ENCODE measurements at regions not wholly inside any gene's neighbourhood (a gene's known extent, or its start where the extent isn't known, plus 50 kb on each side); places are given as distances from the start of the nearest gene placed in this dataset.

DNA sequence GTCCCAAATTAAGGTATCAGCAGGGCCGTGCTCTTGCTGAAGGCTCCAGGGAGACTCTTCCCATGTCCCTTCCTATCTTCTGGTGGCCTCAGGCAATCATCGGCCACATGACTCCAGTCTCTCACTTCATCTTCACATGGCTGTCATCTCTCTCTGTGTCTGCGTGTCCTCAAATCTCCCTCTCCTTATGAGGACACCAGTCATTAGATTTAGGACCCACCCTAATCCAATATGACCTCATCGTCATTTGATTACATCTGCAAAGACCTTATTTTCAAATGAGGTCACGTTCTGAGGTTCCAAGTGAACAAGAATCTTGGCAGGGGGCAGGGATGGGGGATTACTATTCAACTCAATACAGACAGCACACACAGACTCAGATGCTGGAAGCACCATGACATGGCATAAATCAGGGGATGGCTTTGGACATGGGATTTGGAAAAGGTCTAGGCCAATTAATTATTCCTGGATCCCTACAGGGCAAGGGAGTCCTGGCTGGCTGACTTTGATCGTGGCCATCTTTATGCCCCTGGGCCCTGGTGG is 210.0 kb upstream of the SKOR2 start:
- 63 to 69% (median 65%) methylated on average over 6 of the region's 6 CpGs for WGBS, 3 donors
- Histone ChIP-seq H3K36me3 (ENCODE audit: insufficient read depth in 1 of 2, low read depth in 1 of 2) (no peaks in the 10 kb centered on the region), H3K9me3 (no peaks in the 10 kb centered on the region), H3K4me1 (no peaks in the 10 kb centered on the region), H3K27me3 (ENCODE audit: insufficient read depth in 3 of 3, low read length in 2 of 3) (peaks cover 0 to 4% (median 0%) of the 10 kb centered on the region in 3 donors), H3K27ac (no peak overlapping the region), H3K4me3 (no peak overlapping the region)
- TF ChIP-seq, protein P1, sequence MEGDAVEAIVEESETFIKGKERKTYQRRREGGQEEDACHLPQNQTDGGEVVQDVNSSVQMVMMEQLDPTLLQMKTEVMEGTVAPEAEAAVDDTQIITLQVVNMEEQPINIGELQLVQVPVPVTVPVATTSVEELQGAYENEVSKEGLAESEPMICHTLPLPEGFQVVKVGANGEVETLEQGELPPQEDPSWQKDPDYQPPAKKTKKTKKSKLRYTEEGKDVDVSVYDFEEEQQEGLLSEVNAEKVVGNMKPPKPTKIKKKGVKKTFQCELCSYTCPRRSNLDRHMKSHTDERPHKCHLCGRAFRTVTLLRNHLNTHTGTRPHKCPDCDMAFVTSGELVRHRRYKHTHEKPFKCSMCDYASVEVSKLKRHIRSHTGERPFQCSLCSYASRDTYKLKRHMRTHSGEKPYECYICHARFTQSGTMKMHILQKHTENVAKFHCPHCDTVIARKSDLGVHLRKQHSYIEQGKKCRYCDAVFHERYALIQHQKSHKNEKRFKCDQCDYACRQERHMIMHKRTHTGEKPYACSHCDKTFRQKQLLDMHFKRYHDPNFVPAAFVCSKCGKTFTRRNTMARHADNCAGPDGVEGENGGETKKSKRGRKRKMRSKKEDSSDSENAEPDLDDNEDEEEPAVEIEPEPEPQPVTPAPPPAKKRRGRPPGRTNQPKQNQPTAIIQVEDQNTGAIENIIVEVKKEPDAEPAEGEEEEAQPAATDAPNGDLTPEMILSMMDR (IDR thresholded peaks at IDR 0.05), result no peak
- DNase-seq (no peak), ATAC-seq (no peak)
- intact Hi-C loops (cut with DNase I), result no loop called here

DNA sequence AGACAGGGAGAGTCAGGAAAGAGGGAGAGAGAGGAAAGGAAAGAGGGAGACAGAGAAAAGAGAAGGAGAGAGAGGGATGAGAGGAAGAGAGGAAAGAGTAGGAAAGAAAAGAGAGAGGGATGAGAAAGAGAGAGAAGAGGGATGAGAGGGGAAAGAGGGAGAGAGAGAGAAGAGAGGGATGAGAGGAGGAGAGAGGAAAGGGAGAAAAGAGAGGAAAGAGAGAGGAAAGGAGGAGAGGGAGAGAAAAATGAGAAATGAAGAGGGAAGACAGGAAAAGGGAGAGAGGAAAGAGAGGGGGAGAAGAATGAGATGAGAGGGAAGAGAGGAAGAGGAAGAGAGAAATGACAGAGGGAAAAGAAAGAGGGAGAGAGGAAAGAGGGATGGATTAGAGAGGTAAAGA is 207.0 kb upstream of the SKOR2 start:
- H3K27ac ChIP-seq, result no peak overlapping the region
- intact Hi-C loops (cut with DNase I), result no loop called here
- no peaks in the 10 kb centered on the region for H3K9me3 ChIP-seq
- DNase-seq (no peak), ATAC-seq (no peak)
- H3K4me1 ChIP-seq, result no peaks in the 10 kb centered on the region
- peaks cover 0 to 4% (median 0%) of the 10 kb centered on the region in 3 donors for H3K27me3 ChIP-seq (ENCODE audit: insufficient read depth in 3 of 3, low read length in 2 of 3)
- H3K36me3 ChIP-seq (ENCODE audit: insufficient read depth in 1 of 2, low read depth in 1 of 2), result no peaks in the 10 kb centered on the region
- H3K4me3 ChIP-seq, result no peak overlapping the region
- TF ChIP-seq, protein P1 (IDR thresholded peaks at IDR 0.05), result no peak

DNA sequence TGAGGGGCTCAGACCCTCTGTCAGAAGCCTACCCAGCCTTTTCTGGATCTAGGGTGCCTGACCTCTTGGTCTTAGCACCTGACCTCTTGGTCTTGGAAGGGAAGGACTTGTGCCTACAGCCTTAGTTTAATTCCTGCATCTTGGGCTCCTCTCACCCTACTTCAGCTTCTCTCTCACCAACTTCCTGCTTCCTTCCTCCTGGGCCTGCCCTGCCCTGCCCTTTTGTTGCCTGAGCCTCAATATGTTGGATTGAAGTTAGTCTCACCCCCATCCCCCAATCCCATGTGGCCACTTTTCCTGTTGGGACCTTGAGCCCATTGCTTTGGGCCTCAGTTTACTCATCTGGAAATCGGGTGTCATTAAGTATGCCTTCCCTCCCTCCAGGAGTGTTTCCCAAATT is 206.2 kb upstream of the SKOR2 start:
- no peaks in the 10 kb centered on the region for H3K4me1 ChIP-seq
- no peak overlapping the region for H3K27ac ChIP-seq
- TF ChIP-seq, protein P1 (IDR thresholded peaks at IDR 0.05), result no peak
- H3K4me3 ChIP-seq, result no peak overlapping the region
- no peaks in the 10 kb centered on the region for H3K36me3 ChIP-seq (ENCODE audit: insufficient read depth in 1 of 2, low read depth in 1 of 2)
- ATAC-seq, result no peak
- no peak for DNase-seq
- no peaks in the 10 kb centered on the region for H3K9me3 ChIP-seq
- intact Hi-C loops (cut with DNase I), result no loop called here
- WGBS, 3 donors, result 65 to 81% (median 65%) methylated on average over 1 of the region's 1 CpG
- H3K27me3 ChIP-seq (ENCODE audit: insufficient read depth in 3 of 3, low read length in 2 of 3), result peaks cover 0 to 4% (median 0%) of the 10 kb centered on the region in 3 donors

DNA sequence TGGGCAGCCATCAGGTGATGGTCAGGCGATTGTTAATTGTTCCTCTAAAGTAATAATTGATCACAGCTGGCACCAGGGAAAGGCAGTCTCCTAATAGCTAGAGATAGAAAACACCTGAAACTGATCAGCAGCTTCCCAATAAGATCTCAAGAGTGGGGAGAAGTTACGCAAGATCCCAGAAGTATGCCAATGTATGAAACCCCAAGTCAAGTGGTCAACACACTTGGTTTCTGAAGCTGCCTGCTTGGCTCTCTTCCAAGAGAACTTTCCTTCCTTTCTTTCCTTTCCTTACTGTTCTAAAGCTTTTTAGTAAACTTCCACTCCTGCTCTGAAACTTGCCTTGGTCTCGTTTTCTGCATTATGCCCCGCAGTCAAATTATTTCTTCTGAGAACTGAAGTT is 201.6 kb upstream of the SKOR2 start:
- H3K27me3 ChIP-seq (ENCODE audit: insufficient read depth in 3 of 3, low read length in 2 of 3), result peaks cover 0 to 4% (median 0%) of the 10 kb centered on the region in 3 donors
- ATAC-seq, result no peak
- no peak overlapping the region for H3K4me3 ChIP-seq
- TF ChIP-seq, protein P1 (IDR thresholded peaks at IDR 0.05), result no peak
- H3K9me3 ChIP-seq, result no peaks in the 10 kb centered on the region
- H3K27ac ChIP-seq, result no peak overlapping the region
- intact Hi-C loops (cut with DNase I), result no loop called here
- H3K36me3 ChIP-seq (ENCODE audit: insufficient read depth in 1 of 2, low read depth in 1 of 2), result no peaks in the 10 kb centered on the region
- 87 to 92% (median 88%) methylated on average over 4 of the region's 4 CpGs for WGBS, 3 donors
- H3K4me1 ChIP-seq, result no peaks in the 10 kb centered on the region
- no peak for DNase-seq

DNA sequence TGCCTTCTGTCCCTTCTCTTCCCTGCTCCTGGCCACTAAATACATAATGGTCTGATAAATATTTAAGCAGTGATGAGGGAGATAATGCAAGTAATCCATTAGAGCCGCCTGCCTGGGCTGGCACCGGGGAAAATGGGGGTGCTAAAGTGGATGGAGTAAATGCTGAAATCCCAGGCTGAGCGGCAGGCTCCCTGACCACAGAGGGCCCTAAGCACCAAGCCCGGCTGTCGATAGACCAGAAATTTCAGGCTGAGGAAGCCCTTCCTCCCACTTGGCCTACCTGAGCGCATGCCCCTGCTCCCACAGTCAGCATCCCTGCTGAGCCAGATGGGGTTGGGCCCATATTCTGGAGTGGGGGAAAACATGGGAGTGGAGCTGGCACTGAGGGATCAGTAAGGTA is 197.5 kb upstream of the SKOR2 start:
- Histone ChIP-seq H3K9me3 (no peaks in the 10 kb centered on the region), H3K4me1 (no peaks in the 10 kb centered on the region), H3K27ac (no peak overlapping the region), H3K27me3 (ENCODE audit: insufficient read depth in 3 of 3, low read length in 2 of 3) (no peaks in the 10 kb centered on the region), H3K4me3 (no peak overlapping the region), H3K36me3 (ENCODE audit: insufficient read depth in 1 of 2, low read depth in 1 of 2) (no peaks in the 10 kb centered on the region)
- DNase-seq (no peak), ATAC-seq (no peak)
- 75 to 79% (median 79%) methylated on average over 6 of the region's 6 CpGs for whole genome bisulfite sequencing, 3 donors
- intact Hi-C loops (cut with DNase I), result no loop called here
- TF ChIP-seq, protein P1 (IDR thresholded peaks at IDR 0.05), result no peak

All from psoas muscle (tissue), 7 donors.